Astrocyte (in vitro differentiated cells and primary cell): ENCODE measurements at regions not wholly inside any gene's neighbourhood (a gene's known extent, or its start where the extent isn't known, plus 50 kb on each side); places are given as distances from the start of the nearest gene placed in this dataset.

Experiments
- DNase-seq: peaks from one replicate; pipeline ENCODE4 v3.0.0-alpha.2; 2010; ENCODE audit warnings: low read depth
- FAIRE-seq: peaks from 2 replicates; lab custom pipeline; 2011; peaks lifted over from hg19 to GRCh38; lab: Jason Lieb, UNC
- H2AFZ ChIP-seq: 2 replicates; pipeline ENCODE4 v1.6.0; 2012; ENCODE audit warnings: low read depth, low read length, inconsistent platforms
- H3K27ac ChIP-seq: 2 replicates; pipeline ENCODE4 v1.5.1; 2011; ENCODE audit warnings: low read depth, low read length, inconsistent platforms
- H3K27me3 ChIP-seq: 2 replicates; pipeline ENCODE4 v1.6.0; 2011; ENCODE audit warnings: low read length, inconsistent platforms; ENCODE audit not compliant: insufficient read depth
- H3K36me3 ChIP-seq: 2 replicates; pipeline ENCODE4 v1.5.1; 2011; ENCODE audit warnings: low read length, inconsistent platforms; ENCODE audit not compliant: insufficient read depth
- H3K4me1 ChIP-seq: 2 replicates; pipeline ENCODE4 v1.5.1; 2011; ENCODE audit warnings: low read length, inconsistent platforms; ENCODE audit not compliant: insufficient read depth
- H3K4me2 ChIP-seq: 2 replicates; pipeline ENCODE4 v1.6.0; 2012; ENCODE audit warnings: low read length, inconsistent platforms
- H3K4me3 ChIP-seq: 2 replicates; pipeline ENCODE4 v1.5.1; 2011; ENCODE audit warnings: low read depth, mild to moderate bottlenecking, low read length, inconsistent platforms; ENCODE audit not compliant: insufficient read depth
- H3K79me2 ChIP-seq: 2 replicates; pipeline ENCODE4 v1.6.0; 2012; ENCODE audit warnings: mild to moderate bottlenecking, low read length, inconsistent platforms; ENCODE audit not compliant: insufficient read depth
- H3K9ac ChIP-seq: 2 replicates; pipeline ENCODE4 v1.6.0; 2012; ENCODE audit warnings: mild to moderate bottlenecking, low read length, inconsistent platforms
- H3K9me3 ChIP-seq: 2 replicates; pipeline ENCODE4 v1.5.1; 2012; ENCODE audit warnings: low read depth, mild to moderate bottlenecking, low read length, inconsistent platforms; ENCODE audit not compliant: insufficient read depth
- H4K20me1 ChIP-seq: 2 replicates; pipeline ENCODE4 v1.6.0; 2012; ENCODE audit warnings: low read length, inconsistent platforms; ENCODE audit not compliant: insufficient read depth
- H3K27ac Mint-ChIP-seq: one replicate; pipeline ENCODE4 v1.8.0; 2021; ENCODE audit warnings: mild to moderate bottlenecking, mixed read lengths; ENCODE audit not compliant: unreplicated experiment
- H3K27me3 Mint-ChIP-seq: one replicate; pipeline ENCODE4 v1.8.0; 2021; ENCODE audit warnings: low read depth, mixed read lengths; ENCODE audit not compliant: unreplicated experiment
- H3K36me3 Mint-ChIP-seq: one replicate; pipeline ENCODE4 v1.8.0; 2021; ENCODE audit warnings: low read depth, mixed read lengths; ENCODE audit not compliant: unreplicated experiment
- H3K4me1 Mint-ChIP-seq: one replicate; pipeline ENCODE4 v1.8.0; 2021; ENCODE audit warnings: low read depth, mixed read lengths; ENCODE audit not compliant: unreplicated experiment
- H3K4me3 Mint-ChIP-seq: one replicate; pipeline ENCODE4 v1.8.0; 2021; ENCODE audit warnings: mild to moderate bottlenecking, moderate library complexity, mixed read lengths; ENCODE audit not compliant: unreplicated experiment
- H3K9me3 Mint-ChIP-seq: one replicate; pipeline ENCODE4 v1.8.0; 2021; ENCODE audit warnings: mild to moderate bottlenecking, mixed read lengths; ENCODE audit not compliant: unreplicated experiment
- CTCF ChIP-seq: IDR thresholded peaks from 2 replicates; pipeline ENCODE4 v1.5.1; 2011; ENCODE audit warnings: low read depth, mild to moderate bottlenecking, inconsistent platforms, low read length, moderate library complexity; ENCODE audit not compliant: insufficient read depth
- EZH2 ChIP-seq: IDR thresholded peaks from 2 replicates; pipeline ENCODE4 v1.6.1; 2012; ENCODE audit warnings: mild to moderate bottlenecking, low read length, inconsistent platforms; ENCODE audit not compliant: insufficient read depth

- TF ChIP-seq CTCF, result no peak
- no peak for TF ChIP-seq EZH2
Measured at GRCh38 chr2:22198381-22199283, 1074.9 kb downstream of the TDRD15 start.

GRCh38 chr2:22199994-22200393 is 1076.2 kb downstream of the TDRD15 start:
- Histone ChIP-seq H3K9me3 (peaks cover 5% of the 10 kb centered on the region), H3K4me3 (no peak overlapping the region), H3K4me1 (no peaks in the 10 kb centered on the region), H3K4me2 (no peak overlapping the region), H3K27ac (no peak overlapping the region), H3K36me3 (no peaks in the 10 kb centered on the region), H3K79me2 (no peaks in the 10 kb centered on the region), H3K27me3 (no peaks in the 10 kb centered on the region), H4K20me1 (no peaks in the 10 kb centered on the region), H3K9ac (no peak overlapping the region), H2AFZ (no peak overlapping the region)
- no peak for DNase-seq
- TF ChIP-seq CTCF (no peak), EZH2 (no peak)
- Mint-ChIP-seq H3K9me3 (peaks cover 1% of the 10 kb centered on the region), H3K4me1 (no peaks in the 10 kb centered on the region), H3K4me3 (no peak overlapping the region), H3K27ac (no peak overlapping the region), H3K27me3 (no peaks in the 10 kb centered on the region), H3K36me3 (no peaks in the 10 kb centered on the region)
- FAIRE-seq, result no peak

More at GRCh38 chr2:22198381-22199283, 1074.9 kb downstream of the TDRD15 start:
- Mint-ChIP-seq H3K4me1 (no peaks in the 10 kb centered on the region), H3K27me3 (no peaks in the 10 kb centered on the region), H3K27ac (no peak overlapping the region), H3K9me3 (no peaks in the 10 kb centered on the region), H3K36me3 (no peaks in the 10 kb centered on the region), H3K4me3 (no peak overlapping the region)
- no peak overlapping the region for H3K4me2 ChIP-seq
- H3K36me3 ChIP-seq, result no peaks in the 10 kb centered on the region
- H2AFZ ChIP-seq, result no peak overlapping the region
- H3K27ac ChIP-seq, result no peak overlapping the region
- no peaks in the 10 kb centered on the region for H3K79me2 ChIP-seq
- H4K20me1 ChIP-seq, result no peaks in the 10 kb centered on the region
- no peak overlapping the region for H3K4me3 ChIP-seq
- H3K27me3 ChIP-seq, result no peaks in the 10 kb centered on the region
- no peaks in the 10 kb centered on the region for H3K4me1 ChIP-seq
- no peak for DNase-seq
- peaks cover 2% of the 10 kb centered on the region for H3K9me3 ChIP-seq
- FAIRE-seq, result no peak
- no peak overlapping the region for H3K9ac ChIP-seq

DNA sequence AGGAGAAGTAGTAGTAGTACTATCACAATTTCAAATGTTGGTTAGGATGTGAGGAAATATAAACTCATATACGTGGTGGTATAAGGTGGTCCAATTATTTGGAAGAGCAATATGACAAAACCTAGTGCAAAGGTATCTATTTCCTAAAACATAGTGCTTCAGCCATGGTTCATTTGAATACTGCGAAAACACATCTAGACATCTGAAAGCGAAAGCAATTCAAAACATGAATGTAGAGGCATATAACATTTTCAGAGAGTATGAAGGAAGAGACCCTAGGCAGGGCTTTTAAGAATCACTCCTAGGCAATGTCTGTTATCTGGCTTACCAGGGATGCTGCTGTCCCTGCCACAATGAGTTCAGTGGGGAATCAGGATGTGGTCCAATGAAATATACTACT is 1085.8 kb downstream of the TDRD15 start:
- no peak for FAIRE-seq

More for the DNA sequence above, 1085.8 kb downstream of the TDRD15 start:
- Histone ChIP-seq H3K4me1 (no peaks in the 10 kb centered on the region), H4K20me1 (no peaks in the 10 kb centered on the region), H3K9me3 (no peaks in the 10 kb centered on the region), H3K36me3 (no peaks in the 10 kb centered on the region), H2AFZ (no peak overlapping the region), H3K4me2 (no peak overlapping the region), H3K9ac (no peak overlapping the region), H3K27ac (no peak overlapping the region), H3K27me3 (no peaks in the 10 kb centered on the region), H3K4me3 (no peak overlapping the region), H3K79me2 (no peaks in the 10 kb centered on the region)
- TF ChIP-seq EZH2, result no peak
- TF ChIP-seq CTCF, result no peak
- Mint-ChIP-seq H3K9me3 (no peaks in the 10 kb centered on the region), H3K4me3 (no peak overlapping the region), H3K27me3 (peaks cover 2% of the 10 kb centered on the region), H3K36me3 (no peaks in the 10 kb centered on the region), H3K4me1 (peaks cover 2% of the 10 kb centered on the region), H3K27ac (no peak overlapping the region)
- DNase-seq, result no peak
